HL-60 (cell line): ENCODE measurements at regions not wholly inside any gene's neighbourhood (a gene's known extent, or its start where the extent isn't known, plus 50 kb on each side); places are given as distances from the start of the nearest gene placed in this dataset.

Source experiments
- DNase-seq, 2 experiments: peaks; one replicate each; pipeline ENCODE4 v3.0.0-alpha.2; 2010 to 2020; ENCODE audit warnings: low read depth in 1 of 2, low spot score in 1 of 2
- H3K27ac ChIP-seq: fragments of 250-450 bp; sonication (Bioruptor Pico); replicated peaks from 2 replicates; pipeline ENCODE4 v1.5.1; 2020; ENCODE audit warnings: mild to moderate bottlenecking, moderate library complexity
- H3K27me3 ChIP-seq: fragments of 250-450 bp; sonication (Bioruptor Pico); 2 replicates; pipeline ENCODE4 v1.5.1; 2021; ENCODE audit warnings: mild to moderate bottlenecking, moderate library complexity; ENCODE audit not compliant: insufficient read depth, poor library complexity, severe bottlenecking
- H3K4me3 ChIP-seq: replicated peaks from 2 replicates; pipeline ENCODE4 v1.5.1; 2011; ENCODE audit warnings: mild to moderate bottlenecking, control low read depth, low read length; ENCODE audit not compliant: insufficient read depth
- GABPA ChIP-seq: IDR thresholded peaks from 2 replicates; pipeline ENCODE4 v1.6.1; 2012; ENCODE audit warnings: low read depth
- POLR2AphosphoS5 ChIP-seq: IDR thresholded peaks from 2 replicates; pipeline ENCODE4 v1.6.1; 2012; ENCODE audit warnings: low read depth
- SPI1 ChIP-seq: IDR thresholded peaks from 2 replicates; pipeline ENCODE4 v1.6.1; 2012; ENCODE audit warnings: low read depth, mild to moderate bottlenecking, borderline replicate concordance
- TF ChIP-seq, protein P1 (sequence below): IDR thresholded peaks from one replicate; pipeline ENCODE4 v1.5.1; 2011; ENCODE audit warnings: low read length, control low read depth, inconsistent platforms; ENCODE audit not compliant: insufficient read depth
- TF ChIP-seq, protein P2 (sequence below): IDR thresholded peaks from 2 replicates; pipeline ENCODE4 v1.6.1; 2012; ENCODE audit warnings: low read depth; ENCODE audit not compliant: insufficient replicate concordance

DNA sequence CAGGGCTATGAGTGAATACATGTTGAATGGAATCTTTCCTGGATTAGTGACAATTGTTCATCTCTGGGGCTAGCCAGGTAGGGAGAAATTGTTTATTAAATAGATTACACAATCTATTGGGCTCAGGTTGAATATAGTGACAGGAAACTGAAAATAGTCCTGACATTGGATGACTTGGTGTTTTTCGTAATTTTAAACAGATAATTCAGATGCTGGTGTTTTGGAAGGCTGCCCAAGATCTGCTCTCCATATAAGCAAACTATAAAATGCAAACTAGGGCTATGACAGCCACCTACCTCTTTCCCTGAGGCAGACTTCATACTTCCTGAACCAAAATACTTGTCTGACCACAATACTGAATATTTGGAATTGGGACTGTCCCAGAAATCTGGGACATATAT lies 99.1 kb downstream of the ENC1 start:
- Histone ChIP-seq H3K27me3 (no peaks in the 10 kb centered on the region), H3K4me3 (no peak overlapping the region), H3K27ac (no peak overlapping the region)
- DNase-seq = no peak
- TF ChIP-seq, protein P1, sequence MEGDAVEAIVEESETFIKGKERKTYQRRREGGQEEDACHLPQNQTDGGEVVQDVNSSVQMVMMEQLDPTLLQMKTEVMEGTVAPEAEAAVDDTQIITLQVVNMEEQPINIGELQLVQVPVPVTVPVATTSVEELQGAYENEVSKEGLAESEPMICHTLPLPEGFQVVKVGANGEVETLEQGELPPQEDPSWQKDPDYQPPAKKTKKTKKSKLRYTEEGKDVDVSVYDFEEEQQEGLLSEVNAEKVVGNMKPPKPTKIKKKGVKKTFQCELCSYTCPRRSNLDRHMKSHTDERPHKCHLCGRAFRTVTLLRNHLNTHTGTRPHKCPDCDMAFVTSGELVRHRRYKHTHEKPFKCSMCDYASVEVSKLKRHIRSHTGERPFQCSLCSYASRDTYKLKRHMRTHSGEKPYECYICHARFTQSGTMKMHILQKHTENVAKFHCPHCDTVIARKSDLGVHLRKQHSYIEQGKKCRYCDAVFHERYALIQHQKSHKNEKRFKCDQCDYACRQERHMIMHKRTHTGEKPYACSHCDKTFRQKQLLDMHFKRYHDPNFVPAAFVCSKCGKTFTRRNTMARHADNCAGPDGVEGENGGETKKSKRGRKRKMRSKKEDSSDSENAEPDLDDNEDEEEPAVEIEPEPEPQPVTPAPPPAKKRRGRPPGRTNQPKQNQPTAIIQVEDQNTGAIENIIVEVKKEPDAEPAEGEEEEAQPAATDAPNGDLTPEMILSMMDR = no peak
- TF ChIP-seq GABPA (no peak), POLR2AphosphoS5 (no peak), SPI1 (no peak)
- TF ChIP-seq, protein P2, sequence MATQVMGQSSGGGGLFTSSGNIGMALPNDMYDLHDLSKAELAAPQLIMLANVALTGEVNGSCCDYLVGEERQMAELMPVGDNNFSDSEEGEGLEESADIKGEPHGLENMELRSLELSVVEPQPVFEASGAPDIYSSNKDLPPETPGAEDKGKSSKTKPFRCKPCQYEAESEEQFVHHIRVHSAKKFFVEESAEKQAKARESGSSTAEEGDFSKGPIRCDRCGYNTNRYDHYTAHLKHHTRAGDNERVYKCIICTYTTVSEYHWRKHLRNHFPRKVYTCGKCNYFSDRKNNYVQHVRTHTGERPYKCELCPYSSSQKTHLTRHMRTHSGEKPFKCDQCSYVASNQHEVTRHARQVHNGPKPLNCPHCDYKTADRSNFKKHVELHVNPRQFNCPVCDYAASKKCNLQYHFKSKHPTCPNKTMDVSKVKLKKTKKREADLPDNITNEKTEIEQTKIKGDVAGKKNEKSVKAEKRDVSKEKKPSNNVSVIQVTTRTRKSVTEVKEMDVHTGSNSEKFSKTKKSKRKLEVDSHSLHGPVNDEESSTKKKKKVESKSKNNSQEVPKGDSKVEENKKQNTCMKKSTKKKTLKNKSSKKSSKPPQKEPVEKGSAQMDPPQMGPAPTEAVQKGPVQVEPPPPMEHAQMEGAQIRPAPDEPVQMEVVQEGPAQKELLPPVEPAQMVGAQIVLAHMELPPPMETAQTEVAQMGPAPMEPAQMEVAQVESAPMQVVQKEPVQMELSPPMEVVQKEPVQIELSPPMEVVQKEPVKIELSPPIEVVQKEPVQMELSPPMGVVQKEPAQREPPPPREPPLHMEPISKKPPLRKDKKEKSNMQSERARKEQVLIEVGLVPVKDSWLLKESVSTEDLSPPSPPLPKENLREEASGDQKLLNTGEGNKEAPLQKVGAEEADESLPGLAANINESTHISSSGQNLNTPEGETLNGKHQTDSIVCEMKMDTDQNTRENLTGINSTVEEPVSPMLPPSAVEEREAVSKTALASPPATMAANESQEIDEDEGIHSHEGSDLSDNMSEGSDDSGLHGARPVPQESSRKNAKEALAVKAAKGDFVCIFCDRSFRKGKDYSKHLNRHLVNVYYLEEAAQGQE = no peak

DNA sequence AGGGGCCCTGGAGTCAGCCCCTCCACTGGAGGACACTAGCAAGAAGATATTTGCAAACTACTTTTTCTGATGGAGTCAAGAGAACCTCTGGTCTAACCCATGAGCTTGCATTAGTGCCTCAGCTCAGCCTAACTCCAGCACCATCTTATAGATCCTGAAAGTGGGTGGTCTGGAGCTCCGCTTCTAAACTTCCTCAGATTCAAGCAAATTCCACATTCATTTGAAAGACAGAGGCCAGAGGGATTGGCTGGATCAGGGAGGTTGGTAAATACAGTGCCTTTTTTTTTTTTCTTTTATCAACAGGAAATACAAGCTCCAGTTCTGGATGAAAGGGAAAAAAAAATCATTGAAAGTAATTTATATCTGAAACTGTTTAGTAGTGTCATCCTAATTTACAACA lies 99.9 kb downstream of the ENC1 start:
- no peak for TF ChIP-seq POLR2AphosphoS5
- TF ChIP-seq GABPA = no peak
- no peak for TF ChIP-seq SPI1
- TF ChIP-seq, protein P2 = no peak
- TF ChIP-seq, protein P1 = no peak
- DNase-seq = no peak
- Histone ChIP-seq H3K27ac (no peak overlapping the region), H3K4me3 (no peak overlapping the region), H3K27me3 (no peaks in the 10 kb centered on the region)

DNA sequence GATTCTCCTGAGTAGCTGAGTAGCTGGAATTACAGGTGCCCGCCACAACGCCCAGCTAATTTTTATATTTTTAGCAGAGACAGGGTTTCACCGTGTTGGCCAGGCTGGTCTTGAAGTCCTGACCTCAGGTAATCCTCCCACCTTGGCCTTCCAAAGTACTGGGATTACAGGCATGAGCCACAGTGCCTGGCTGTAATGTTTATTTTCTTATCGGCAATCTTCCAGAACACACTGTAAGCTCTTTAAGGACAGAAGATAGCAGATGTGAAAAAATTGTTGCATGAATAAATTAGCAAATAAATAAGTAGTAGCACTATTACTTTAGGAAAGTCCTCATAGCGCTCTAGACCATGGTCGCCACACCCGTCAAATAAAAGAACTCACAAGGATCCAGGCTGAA lies 100.5 kb downstream of the ENC1 start:
- Histone ChIP-seq H3K27me3 (no peaks in the 10 kb centered on the region), H3K4me3 (no peak overlapping the region), H3K27ac (no peak overlapping the region)
- TF ChIP-seq, protein P2 = no peak
- TF ChIP-seq GABPA = no peak
- TF ChIP-seq SPI1 = no peak
- TF ChIP-seq POLR2AphosphoS5 = no peak
- TF ChIP-seq, protein P1 = no peak
- DNase-seq = no peak
